Left lobe of liver (tissue), 2 donors: ENCODE measurements at regions not wholly inside any gene's neighbourhood (a gene's known extent, or its start where the extent isn't known, plus 50 kb on each side); places are given as distances from the start of the nearest gene placed in this dataset.

Source experiments
- ATAC-seq: fragments of 200-7000 bp; cut with Tn5 transposase; one replicate; pipeline ENCODE4 v1.9.1; 2020; ENCODE audit warnings: mild to moderate bottlenecking, moderate library complexity
- DNase-seq: peaks from one replicate; pipeline ENCODE4 v3.0.0-alpha.2; 2020; ENCODE audit warnings: low spot score
- donor health status: DM: no; HTN: no; CAD: no; lungs with moderate emphysema.
- donor health status: DM: no; HTN: yes; CAD: no.

- DNase-seq (no peak), ATAC-seq (no peak)
These were observed 406.1 kb upstream of the SOX11 start for GRCh38 chr2:5285872-5286769.

- ATAC-seq (no peak), DNase-seq (no peak)
These were observed 404.4 kb upstream of the SOX11 start for GRCh38 chr2:5287558-5288334.

GRCh38 chr2:5290900-5291546 lies 401.2 kb upstream of the SOX11 start:
- DNase-seq (no peak), ATAC-seq (no peak)

GRCh38 chr2:5304640-5305039 lies 387.5 kb upstream of the SOX11 start:
- ATAC-seq (no peak), DNase-seq (no peak)

- ATAC-seq = no peak
- no peak for DNase-seq
These were observed 377.1 kb upstream of the SOX11 start for GRCh38 chr2:5315041-5315440.

GRCh38 chr2:5315512-5315911 lies 376.7 kb upstream of the SOX11 start:
- DNase-seq (no peak), ATAC-seq (no peak)

- DNase-seq (no peak), ATAC-seq (no peak)
These were observed 376.1 kb upstream of the SOX11 start for GRCh38 chr2:5316001-5316490.

- no peak for DNase-seq
- no peak for ATAC-seq
These were observed 372.7 kb upstream of the SOX11 start for GRCh38 chr2:5319493-5319892.

- ATAC-seq (no peak), DNase-seq (no peak)
These were observed 369.8 kb upstream of the SOX11 start for GRCh38 chr2:5322396-5322795.

- no peak for DNase-seq
- ATAC-seq = no peak
These were observed 366.7 kb upstream of the SOX11 start for GRCh38 chr2:5325523-5325922.

- DNase-seq = no peak
- ATAC-seq = no peak
These were observed 363.4 kb upstream of the SOX11 start for GRCh38 chr2:5328826-5329225.

GRCh38 chr2:5329763-5330162 lies 362.4 kb upstream of the SOX11 start:
- ATAC-seq (no peak), DNase-seq (no peak)

- DNase-seq = no peak
- no peak for ATAC-seq
These were observed 361.2 kb upstream of the SOX11 start for GRCh38 chr2:5330961-5331360.

GRCh38 chr2:5332925-5333324 lies 359.3 kb upstream of the SOX11 start:
- DNase-seq = no peak
- no peak for ATAC-seq

- no peak for DNase-seq
- no peak for ATAC-seq
These were observed 352.7 kb upstream of the SOX11 start for GRCh38 chr2:5339473-5339872.

GRCh38 chr2:5343785-5344335 lies 348.3 kb upstream of the SOX11 start:
- ATAC-seq = no peak

GRCh38 chr2:5352286-5352685 lies 339.9 kb upstream of the SOX11 start:
- DNase-seq (no peak), ATAC-seq (no peak)

More at GRCh38 chr2:5343785-5344335, 348.3 kb upstream of the SOX11 start:
- DNase-seq = no peak

GRCh38 chr2:5353565-5353964 lies 338.6 kb upstream of the SOX11 start:
- no peak for ATAC-seq

GRCh38 chr2:5359397-5359796 lies 332.8 kb upstream of the SOX11 start:
- DNase-seq = no peak
- no peak for ATAC-seq

More at GRCh38 chr2:5353565-5353964, 338.6 kb upstream of the SOX11 start:
- no peak for DNase-seq

GRCh38 chr2:5360081-5360480 lies 332.1 kb upstream of the SOX11 start:
- ATAC-seq (no peak), DNase-seq (no peak)

- no peak for ATAC-seq
These were observed 327.8 kb upstream of the SOX11 start for GRCh38 chr2:5364361-5364760.

More at GRCh38 chr2:5364361-5364760, 327.8 kb upstream of the SOX11 start:
- no peak for DNase-seq
